ENCODE measurements at regions not wholly inside any gene's neighbourhood (a gene's known extent, or its start where the extent isn't known, plus 50 kb on each side); places are given as distances from the start of the nearest gene placed in this dataset.
"Not testable (repeated sequence)": the region's sequence is repeated elsewhere in the genome, so short reads cannot be mapped to it uniquely, and the experiment has no call there.

DNA sequence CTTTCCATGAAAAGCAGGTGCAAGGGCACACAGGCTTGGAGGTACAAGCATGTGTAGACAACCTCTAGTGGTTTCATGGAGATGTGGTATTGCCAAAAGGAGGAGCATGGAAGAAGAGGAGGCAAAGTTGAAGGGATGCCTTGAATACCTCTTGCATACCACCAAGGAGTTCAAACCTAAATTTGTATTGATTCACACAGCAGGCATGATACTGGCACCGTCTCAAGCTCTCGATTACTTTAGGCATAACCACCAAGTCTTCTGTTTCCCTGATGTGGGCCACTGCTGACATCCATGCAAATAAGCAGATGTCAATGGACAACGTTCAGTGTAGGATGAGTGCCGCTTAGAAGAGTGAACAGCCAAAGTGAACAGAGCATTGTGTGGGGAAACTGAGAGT lies 87.1 kb downstream of the SCN11A start:
- DNase-seq, result no peak

DNA sequence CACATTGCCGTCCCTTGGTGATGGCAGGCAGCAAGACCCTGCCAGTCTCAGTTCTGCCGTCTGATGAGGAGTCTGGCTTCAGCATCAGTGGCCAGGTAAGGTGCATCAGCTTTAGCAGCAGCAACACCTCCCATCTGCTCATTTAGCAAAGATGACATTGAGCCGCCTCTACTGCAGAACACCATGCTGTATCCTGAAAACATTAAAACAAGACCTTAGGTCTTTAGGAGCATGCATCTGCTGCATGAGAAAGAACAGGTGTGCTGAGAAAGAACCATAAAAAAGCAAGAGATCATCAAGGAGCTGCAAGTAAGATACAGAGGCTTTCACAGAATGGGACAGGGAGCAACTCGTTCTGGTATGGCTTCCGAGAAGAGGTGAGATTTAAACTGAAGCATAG lies 87.5 kb downstream of the SCN11A start:
- DNase-seq, result no peak

- DNase-seq, result no peak
These were observed 90.7 kb downstream of the SCN11A start for GRCh38 chr3:38960953-38961622.

GRCh38 chr3:38960042-38960622 lies 91.6 kb downstream of the SCN11A start:
- no peak for DNase-seq

- no peak for DNase-seq
These were observed 93.6 kb downstream of the SCN11A start for GRCh38 chr3:38958026-38958720.

GRCh38 chr3:38957296-38957695 lies 94.4 kb downstream of the SCN11A start:
- no peak for DNase-seq

DNA sequence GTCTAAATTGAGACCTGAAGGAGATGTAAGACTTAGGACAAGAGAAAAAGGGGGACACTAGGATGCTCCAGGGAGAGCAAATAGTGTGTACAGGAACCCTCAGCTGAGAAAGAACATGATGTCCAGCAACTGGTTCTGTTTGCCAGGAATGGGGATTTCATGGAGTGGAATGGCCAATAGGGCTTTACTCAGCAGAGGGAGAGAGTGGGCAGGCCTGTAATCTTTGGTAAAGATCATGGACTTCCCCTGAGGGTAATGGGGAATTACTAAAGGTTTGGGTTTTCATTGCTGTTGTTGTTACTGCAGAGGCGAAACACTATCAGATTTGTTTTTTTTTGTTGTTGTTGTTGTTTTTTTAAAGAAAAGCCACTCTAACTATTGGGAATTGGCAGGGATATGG lies 99.0 kb downstream of the SCN11A start:
- no peak for DNase-seq

GRCh38 chr3:38951167-38951566 lies 100.6 kb downstream of the SCN11A start:
- not testable (repeated sequence) for DNase-seq

DNA sequence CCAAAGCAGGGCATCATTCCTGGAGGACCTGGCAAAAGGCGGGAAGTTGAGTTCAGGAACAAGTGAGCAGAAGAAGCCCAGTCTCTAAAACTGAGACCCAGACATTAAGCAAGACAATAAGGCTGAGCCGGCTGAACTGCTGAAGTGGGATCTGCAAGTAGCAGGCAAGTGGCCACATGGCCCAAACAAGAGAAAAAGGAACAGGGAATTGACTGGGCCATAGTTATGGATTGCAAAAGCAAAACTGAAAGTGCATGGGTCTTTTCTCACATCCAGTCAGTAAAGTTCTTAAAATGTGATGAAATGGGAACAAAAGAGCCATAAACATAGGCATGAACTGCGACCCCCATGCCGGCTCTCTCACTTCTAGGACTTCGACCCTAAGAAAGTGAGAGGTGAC lies 101.2 kb downstream of the SCN11A start:
- DNase-seq, result no peak

DNA sequence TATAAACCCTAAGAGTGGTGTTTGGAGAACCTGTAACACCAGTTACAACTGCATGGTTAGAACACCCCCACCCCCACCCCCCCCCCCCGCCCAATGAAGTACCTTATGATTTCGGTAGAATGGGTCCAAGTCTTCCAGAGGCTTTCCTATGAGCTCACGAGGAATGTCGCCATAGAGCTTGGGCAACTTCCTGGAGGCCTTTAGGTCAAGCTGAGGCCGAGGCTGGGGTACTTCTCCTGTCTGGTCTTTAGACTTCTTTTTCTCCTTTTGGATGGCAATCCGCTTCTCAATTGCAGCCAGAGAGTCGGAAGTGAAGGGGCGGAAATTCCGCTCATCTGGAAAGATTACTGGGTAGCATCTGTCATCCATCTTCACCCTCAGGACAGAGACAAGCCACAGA lies 101.8 kb downstream of the SCN11A start:
- no peak for DNase-seq

- no peak for DNase-seq
These were observed 111.3 kb downstream of the SCN11A start for GRCh38 chr3:38940394-38940793.

DNA sequence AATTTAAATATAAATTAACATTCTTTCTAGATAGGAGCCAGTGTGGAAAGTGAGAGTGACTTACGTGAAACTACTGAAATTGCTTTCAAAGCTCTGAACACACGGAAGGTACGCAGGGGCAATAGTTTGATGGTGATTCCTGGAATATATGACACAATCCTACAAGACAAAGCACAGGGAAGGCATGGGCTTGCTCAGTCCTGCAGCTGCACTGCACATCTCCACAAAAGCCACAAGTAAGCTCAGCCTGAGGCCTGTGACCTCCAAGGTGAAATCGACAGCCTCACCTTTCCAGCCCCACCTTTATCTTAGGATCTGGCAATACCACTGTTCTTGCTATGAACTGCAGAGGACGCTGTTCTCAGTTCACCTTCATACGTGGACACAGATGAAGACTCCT lies 109.3 kb upstream of the SCN10A start:
- no peak for DNase-seq

- no peak for DNase-seq
These were observed 100.7 kb upstream of the SCN10A start for GRCh38 chr3:38916706-38917105.

DNA sequence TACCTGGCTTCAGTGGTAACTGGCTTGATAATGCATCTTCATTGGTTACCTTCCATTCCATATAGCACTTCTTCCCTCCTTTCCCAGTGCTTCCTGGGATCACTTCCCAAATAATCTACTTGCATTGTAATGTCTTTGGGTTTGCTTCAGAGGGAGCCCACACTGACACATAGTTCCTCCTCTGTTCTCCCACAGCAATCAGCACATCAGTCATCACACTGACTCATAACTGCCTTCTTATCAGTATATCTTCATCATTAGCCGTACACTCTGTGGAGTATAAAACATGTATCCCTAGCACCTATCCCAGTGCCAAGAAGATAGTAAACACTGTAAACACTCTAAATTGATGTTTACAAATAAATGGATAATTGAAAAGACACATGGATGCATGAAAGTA lies 91.4 kb upstream of the SCN10A start:
- DNase-seq, result no peak

DNA sequence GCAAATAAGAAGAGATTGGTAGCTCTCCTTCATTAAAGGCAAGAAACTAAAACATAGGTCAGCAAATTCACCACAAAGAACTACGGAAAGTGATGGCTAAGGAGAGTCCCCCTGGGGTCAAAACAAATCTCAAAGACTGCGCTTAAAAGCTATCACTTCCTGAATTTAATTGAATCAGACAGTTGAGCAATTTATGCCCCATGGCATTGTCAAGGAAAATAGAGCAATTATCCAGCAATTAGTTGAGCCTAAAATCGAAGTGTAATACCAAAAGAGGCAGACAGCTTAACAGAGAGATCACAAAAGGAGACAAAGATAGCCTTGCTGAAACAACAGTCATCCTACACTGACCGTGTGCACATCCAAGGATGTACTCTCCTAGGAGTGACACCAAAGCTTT lies 74.4 kb upstream of the SCN10A start:
- DNase-seq, result no peak

DNA sequence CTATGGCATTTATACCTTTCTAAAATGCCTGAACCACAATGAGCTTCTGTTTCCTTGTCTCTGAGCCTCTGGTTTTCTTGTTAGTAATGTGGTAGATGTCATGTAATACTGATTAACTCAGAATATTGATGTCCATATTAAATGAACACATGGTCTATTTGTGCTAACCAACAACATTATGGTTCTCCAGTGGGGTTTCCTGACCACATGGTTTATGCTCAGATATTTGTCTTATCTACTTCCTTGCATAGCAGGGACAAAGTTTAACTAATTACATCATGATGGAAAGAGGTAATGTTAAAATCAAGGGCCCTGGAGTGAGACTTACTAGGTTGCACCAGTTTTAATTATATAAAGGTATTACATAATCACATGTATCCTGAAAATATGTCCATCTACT lies 62.6 kb upstream of the SCN10A start:
- no peak for DNase-seq
